Hepatocyte (in vitro differentiated cells): ENCODE measurements at regions not wholly inside any gene's neighbourhood (a gene's known extent, or its start where the extent isn't known, plus 50 kb on each side); places are given as distances from the start of the nearest gene placed in this dataset.
A peak's percentile ranks its signal among the peaks of the same experiment; 100 is the strongest.

Experiments
- DNase-seq: peaks from one replicate; pipeline ENCODE4 v3.0.0-alpha.2; 2016; ENCODE audit warnings: low spot score
- H2AFZ ChIP-seq: fragments of 200-600 bp; sonication (generic); 2 replicates; pipeline ENCODE4 v1.6.0; 2016; ENCODE audit warnings: antibody characterized with exemption, mild to moderate bottlenecking
- H3K27ac ChIP-seq: fragments of 200-600 bp; sonication (generic); 2 replicates; pipeline ENCODE4 v1.5.1; 2016; ENCODE audit warnings: mild to moderate bottlenecking
- H3K27me3 ChIP-seq: fragments of 200-600 bp; sonication (generic); 2 replicates; pipeline ENCODE4 v1.6.1; 2016
- H3K36me3 ChIP-seq: fragments of 200-600 bp; sonication (generic); replicated peaks from 2 replicates; pipeline ENCODE4 v1.5.1; 2016; ENCODE audit warnings: low read depth; ENCODE audit not compliant: insufficient read depth
- H3K4me1 ChIP-seq: fragments of 200-600 bp; sonication (generic); 2 replicates; pipeline ENCODE4 v1.5.1; 2016; ENCODE audit warnings: mild to moderate bottlenecking, moderate library complexity; ENCODE audit not compliant: insufficient read depth
- H3K4me2 ChIP-seq: fragments of 200-600 bp; sonication (generic); 2 replicates; pipeline ENCODE4 v1.6.0; 2016
- H3K4me3 ChIP-seq: fragments of 200-600 bp; sonication (generic); 2 replicates; pipeline ENCODE4 v1.5.1; 2016; ENCODE audit warnings: mild to moderate bottlenecking
- H3K79me2 ChIP-seq: fragments of 200-600 bp; sonication (generic); 2 replicates; pipeline ENCODE4 v1.6.0; 2017; ENCODE audit warnings: mild to moderate bottlenecking
- H3K9me2 ChIP-seq: fragments of 200-600 bp; sonication (generic); replicated peaks from 2 replicates; pipeline ENCODE4 v1.6.0; 2017; ENCODE audit warnings: mild to moderate bottlenecking; ENCODE audit not compliant: insufficient read depth
- H3K9me3 ChIP-seq: fragments of 200-600 bp; sonication (generic); 2 replicates; pipeline ENCODE4 v1.5.1; 2016; ENCODE audit warnings: low read depth, mild to moderate bottlenecking
- H4K20me1 ChIP-seq: fragments of 200-600 bp; sonication (generic); 2 replicates; pipeline ENCODE4 v1.6.0; 2016; ENCODE audit warnings: mild to moderate bottlenecking; ENCODE audit not compliant: insufficient read depth, poor library complexity, severe bottlenecking
- EZH2 ChIP-seq: fragments of 200-600 bp; sonication (generic); IDR thresholded peaks from 2 replicates; pipeline ENCODE4 v1.6.1; 2016; ENCODE audit warnings: antibody characterized with exemption, mild to moderate bottlenecking, borderline replicate concordance
- EZH2phosphoT487 ChIP-seq: fragments of 200-600 bp; sonication (generic); IDR thresholded peaks from one replicate; pipeline ENCODE4 v1.6.1; 2018; ENCODE audit warnings: antibody characterized with exemption, mild to moderate bottlenecking, low read depth, moderate library complexity; ENCODE audit not compliant: unreplicated experiment, severe bottlenecking
- WGBS: methylation state at CpG from one replicate; pipeline ENCODE4 v1.1.6; 2016; ENCODE audit warnings: low lambda C conversion rate; ENCODE audit errors: missing lambda C conversion rate; 5-methylcytosine and 5-hydroxymethylcytosine counted together
- TF ChIP-seq, protein P1 (sequence below): fragments of 200-600 bp; sonication (generic); IDR thresholded peaks from 2 replicates; pipeline ENCODE4 v1.5.1; 2016; ENCODE audit warnings: antibody characterized with exemption, mild to moderate bottlenecking; ENCODE audit not compliant: poor library complexity

DNA sequence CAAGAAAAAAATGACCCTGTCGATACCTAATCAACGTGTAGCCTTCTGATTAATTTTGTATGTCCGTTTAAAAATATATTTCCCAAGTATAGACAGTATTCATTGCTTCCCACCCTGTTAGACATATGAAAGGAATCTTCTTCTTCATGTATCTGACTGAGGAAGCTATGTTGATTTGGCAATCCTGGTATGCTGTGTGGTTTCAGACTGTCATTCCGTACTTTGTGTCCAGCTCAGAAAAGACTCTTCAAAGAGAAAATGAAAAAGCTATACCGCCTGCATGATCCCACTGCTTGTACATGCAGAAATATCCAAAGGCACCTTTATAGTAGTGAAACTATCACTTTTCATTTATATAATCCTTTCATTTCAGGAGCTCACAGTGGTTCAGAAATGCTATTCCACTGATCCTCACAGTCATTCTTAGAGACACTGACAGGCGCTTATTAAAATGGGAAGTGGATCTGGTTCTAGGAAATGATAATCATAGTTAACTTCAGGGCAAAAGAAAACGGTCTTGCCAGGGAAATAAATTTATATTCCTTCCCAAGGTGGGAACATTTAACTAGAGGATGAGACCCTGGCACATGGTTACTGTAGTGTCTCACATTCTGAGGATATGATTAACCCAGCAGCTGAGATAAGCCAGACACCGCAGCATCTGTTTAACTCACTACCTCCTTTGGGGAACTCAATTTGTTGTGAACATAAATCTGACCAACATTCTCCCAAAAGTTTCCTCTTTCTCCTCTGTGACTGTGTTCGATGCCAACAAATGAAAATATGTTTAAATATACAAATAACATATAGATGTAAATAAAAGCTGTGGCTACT is 599.2 kb upstream of the LUZP2 start:
- Histone ChIP-seq H2AFZ (no peak overlapping the region), H4K20me1 (no peaks in the 10 kb centered on the region), H3K4me1 (no peaks in the 10 kb centered on the region), H3K36me3 (no peaks in the 10 kb centered on the region), H3K9me3 (no peaks in the 10 kb centered on the region), H3K4me3 (no peak overlapping the region), H3K27ac (peak overlapping the region; percentile 25), H3K4me2 (peak overlapping the region; percentile 38), H3K27me3 (no peaks in the 10 kb centered on the region), H3K79me2 (no peaks in the 10 kb centered on the region), H3K9me2 (no peaks in the 10 kb centered on the region)
- WGBS, result 70% methylated on average over 9 of the region's 9 CpGs
- no peak for TF ChIP-seq EZH2phosphoT487
- TF ChIP-seq EZH2, result no peak
- TF ChIP-seq, protein P1, sequence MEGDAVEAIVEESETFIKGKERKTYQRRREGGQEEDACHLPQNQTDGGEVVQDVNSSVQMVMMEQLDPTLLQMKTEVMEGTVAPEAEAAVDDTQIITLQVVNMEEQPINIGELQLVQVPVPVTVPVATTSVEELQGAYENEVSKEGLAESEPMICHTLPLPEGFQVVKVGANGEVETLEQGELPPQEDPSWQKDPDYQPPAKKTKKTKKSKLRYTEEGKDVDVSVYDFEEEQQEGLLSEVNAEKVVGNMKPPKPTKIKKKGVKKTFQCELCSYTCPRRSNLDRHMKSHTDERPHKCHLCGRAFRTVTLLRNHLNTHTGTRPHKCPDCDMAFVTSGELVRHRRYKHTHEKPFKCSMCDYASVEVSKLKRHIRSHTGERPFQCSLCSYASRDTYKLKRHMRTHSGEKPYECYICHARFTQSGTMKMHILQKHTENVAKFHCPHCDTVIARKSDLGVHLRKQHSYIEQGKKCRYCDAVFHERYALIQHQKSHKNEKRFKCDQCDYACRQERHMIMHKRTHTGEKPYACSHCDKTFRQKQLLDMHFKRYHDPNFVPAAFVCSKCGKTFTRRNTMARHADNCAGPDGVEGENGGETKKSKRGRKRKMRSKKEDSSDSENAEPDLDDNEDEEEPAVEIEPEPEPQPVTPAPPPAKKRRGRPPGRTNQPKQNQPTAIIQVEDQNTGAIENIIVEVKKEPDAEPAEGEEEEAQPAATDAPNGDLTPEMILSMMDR, result no peak
- peak; percentile 9 for DNase-seq

- H3K9me2 ChIP-seq, result no peaks in the 10 kb centered on the region
- H3K9me3 ChIP-seq, result no peaks in the 10 kb centered on the region
- no peaks in the 10 kb centered on the region for H3K79me2 ChIP-seq
- TF ChIP-seq EZH2phosphoT487 (no peak), EZH2 (no peak)
- TF ChIP-seq, protein P1, result no peak
- no peak overlapping the region for H3K4me2 ChIP-seq
- peak; percentile 47 for DNase-seq
- no peak overlapping the region for H2AFZ ChIP-seq
- H3K4me3 ChIP-seq, result no peak overlapping the region
- H4K20me1 ChIP-seq, result no peaks in the 10 kb centered on the region
- WGBS, result 47% methylated on average over 7 of the region's 7 CpGs
- H3K27ac ChIP-seq, result peak overlapping the region; percentile 34
- no peaks in the 10 kb centered on the region for H3K4me1 ChIP-seq
- H3K36me3 ChIP-seq, result no peaks in the 10 kb centered on the region
- H3K27me3 ChIP-seq, result no peaks in the 10 kb centered on the region
Measured at GRCh38 chr11:23903044-23903704, 593.7 kb upstream of the LUZP2 start.

DNA sequence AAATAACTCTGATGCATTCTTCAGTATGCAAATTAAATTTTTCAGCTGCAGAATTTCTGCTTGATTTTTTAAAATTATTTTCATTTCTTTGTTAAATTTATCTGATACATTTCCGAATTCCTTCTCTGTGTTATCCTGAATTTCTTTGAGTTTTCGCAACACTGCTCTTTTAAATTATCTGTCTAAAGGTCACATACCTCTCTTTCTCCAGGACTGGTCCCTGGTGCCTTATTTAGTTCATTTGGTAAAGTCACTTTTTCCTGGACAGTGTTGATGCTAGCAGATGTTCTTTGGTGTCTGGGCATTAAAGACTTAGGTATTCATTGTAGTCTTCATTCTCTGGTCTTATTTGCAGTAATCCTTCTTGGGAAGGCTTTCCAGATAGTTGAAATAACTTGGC is 577.4 kb upstream of the LUZP2 start:
- WGBS, result 95% methylated on average over 2 of the region's 2 CpGs
- H4K20me1 ChIP-seq, result no peaks in the 10 kb centered on the region
- TF ChIP-seq EZH2phosphoT487 (no peak), EZH2 (no peak)
- TF ChIP-seq, protein P1, result no peak

More for the DNA sequence above, 577.4 kb upstream of the LUZP2 start:
- no peaks in the 10 kb centered on the region for H3K79me2 ChIP-seq
- no peaks in the 10 kb centered on the region for H3K36me3 ChIP-seq
- H3K4me1 ChIP-seq, result no peaks in the 10 kb centered on the region
- no peaks in the 10 kb centered on the region for H3K27me3 ChIP-seq
- H3K27ac ChIP-seq, result no peak overlapping the region
- no peak for DNase-seq
- H3K9me2 ChIP-seq, result no peaks in the 10 kb centered on the region
- no peak overlapping the region for H2AFZ ChIP-seq
- H3K4me2 ChIP-seq, result no peak overlapping the region
- no peaks in the 10 kb centered on the region for H3K9me3 ChIP-seq
- no peak overlapping the region for H3K4me3 ChIP-seq
